Body of pancreas (tissue), 4 donors: ENCODE measurements at regions not wholly inside any gene's neighbourhood (a gene's known extent, or its start where the extent isn't known, plus 50 kb on each side); places are given as distances from the start of the nearest gene placed in this dataset.

ENCODE experiments used
- POLR2A ChIP-seq, 3 donors: fragments of 450-650 bp; IDR thresholded peaks; one replicate each; pipeline ENCODE4 v1.6.1; 2016; ENCODE audit warnings: antibody characterized with exemption in 3 of 3, mild to moderate bottlenecking in 2 of 3
- TF ChIP-seq, protein P1 (sequence below), 7 experiments: fragments of 450-650 bp in 4 of 7; fragments of 200-600 bp in 3 of 7; sonication (generic) in 3 of 7; IDR thresholded peaks; one replicate each; pipeline ENCODE4 v1.5.1; 2016 to 2019; ENCODE audit warnings: antibody characterized with exemption in 7 of 7

DNA sequence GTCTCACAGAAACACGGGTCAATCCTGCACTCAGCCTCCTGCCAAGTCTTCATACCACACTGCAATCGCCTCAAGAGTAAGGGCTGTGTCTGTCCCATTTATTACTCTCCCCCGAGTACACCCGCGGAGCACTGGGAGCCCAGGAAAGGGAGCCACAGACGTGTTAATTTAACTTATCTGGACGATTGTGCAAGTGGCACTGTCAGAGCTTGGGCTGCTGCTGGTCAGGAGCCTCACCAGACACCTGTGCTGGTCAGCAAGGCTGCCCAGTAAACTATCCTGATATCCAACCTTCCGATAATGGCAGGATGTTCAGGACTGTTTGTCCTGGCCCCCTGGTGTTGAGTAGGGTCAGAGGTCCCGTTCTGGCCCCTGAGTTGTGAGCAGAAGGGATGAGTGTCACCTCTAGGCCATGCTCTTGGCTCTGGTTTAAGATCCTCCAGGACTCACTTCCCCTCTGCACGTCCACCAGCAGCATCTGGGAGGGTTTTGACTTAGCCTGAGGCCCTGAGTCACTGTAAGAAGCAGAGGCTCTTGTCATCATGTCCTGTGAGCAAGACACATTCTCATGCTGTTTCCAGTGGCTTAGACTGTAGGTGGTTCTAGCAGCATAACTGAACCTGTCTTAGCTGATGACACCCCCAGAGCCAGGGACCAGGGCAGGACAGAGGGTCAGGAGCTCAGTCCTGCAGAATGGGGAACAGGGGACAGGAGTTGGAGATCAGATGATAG is 82.5 kb upstream of the ARL4C start:
- TF ChIP-seq POLR2A (IDR thresholded peaks at IDR 0.05), result no peak
- TF ChIP-seq, protein P1, sequence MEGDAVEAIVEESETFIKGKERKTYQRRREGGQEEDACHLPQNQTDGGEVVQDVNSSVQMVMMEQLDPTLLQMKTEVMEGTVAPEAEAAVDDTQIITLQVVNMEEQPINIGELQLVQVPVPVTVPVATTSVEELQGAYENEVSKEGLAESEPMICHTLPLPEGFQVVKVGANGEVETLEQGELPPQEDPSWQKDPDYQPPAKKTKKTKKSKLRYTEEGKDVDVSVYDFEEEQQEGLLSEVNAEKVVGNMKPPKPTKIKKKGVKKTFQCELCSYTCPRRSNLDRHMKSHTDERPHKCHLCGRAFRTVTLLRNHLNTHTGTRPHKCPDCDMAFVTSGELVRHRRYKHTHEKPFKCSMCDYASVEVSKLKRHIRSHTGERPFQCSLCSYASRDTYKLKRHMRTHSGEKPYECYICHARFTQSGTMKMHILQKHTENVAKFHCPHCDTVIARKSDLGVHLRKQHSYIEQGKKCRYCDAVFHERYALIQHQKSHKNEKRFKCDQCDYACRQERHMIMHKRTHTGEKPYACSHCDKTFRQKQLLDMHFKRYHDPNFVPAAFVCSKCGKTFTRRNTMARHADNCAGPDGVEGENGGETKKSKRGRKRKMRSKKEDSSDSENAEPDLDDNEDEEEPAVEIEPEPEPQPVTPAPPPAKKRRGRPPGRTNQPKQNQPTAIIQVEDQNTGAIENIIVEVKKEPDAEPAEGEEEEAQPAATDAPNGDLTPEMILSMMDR (IDR thresholded peaks at IDR 0.05), result no peak
